A673 (cell line): ENCODE measurements at regions not wholly inside any gene's neighbourhood (a gene's known extent, or its start where the extent isn't known, plus 50 kb on each side); places are given as distances from the start of the nearest gene placed in this dataset.

Experiments
- BruUV-seq: library from RNA; stranded (reverse); fragments of 400-500 nt; replicated peaks from 2 replicates; lab custom pipeline; 2021; lab: Mats Ljungman, UMichigan
- CTCF ChIA-PET: fragments of 300-600 bp; sonication (Branson Sonifier 250); formaldehyde crosslinking; loops from one replicate; lab custom pipeline; 2022; ENCODE audit warnings: antibody characterized with exemption; lab: Charles Lee
- POLR2A ChIA-PET: fragments of 300-600 bp; sonication (Branson Sonifier 250); formaldehyde crosslinking; loops from one replicate; lab custom pipeline; 2022; ENCODE audit warnings: antibody characterized with exemption; ENCODE audit not compliant: low non-redundant PET; lab: Charles Lee
- DNase-seq: peaks from one replicate; pipeline ENCODE4 v3.0.0-alpha.2; 2015; ENCODE audit warnings: low spot score
- H3K27ac ChIP-seq: fragments of 200-600 bp; sonication (generic); 2 replicates; pipeline ENCODE4 v1.5.1; 2016; ENCODE audit warnings: mixed run types, low read depth, mild to moderate bottlenecking, mixed read lengths, antibody characterized with exemption, low read length; ENCODE audit not compliant: poor library complexity, severe bottlenecking
- H3K27me3 ChIP-seq: fragments of 200-600 bp; sonication (generic); replicated peaks from 2 replicates; pipeline ENCODE4 v1.6.1; 2017; ENCODE audit warnings: mixed run types, low read depth, mild to moderate bottlenecking, mixed read lengths, antibody characterized with exemption, low read length; ENCODE audit not compliant: insufficient read depth, poor library complexity
- H3K36me3 ChIP-seq: fragments of 200-600 bp; sonication (generic); 2 replicates; pipeline ENCODE4 v1.6.1; 2016; ENCODE audit warnings: mixed run types, mild to moderate bottlenecking, mixed read lengths, antibody characterized with exemption, low read length; ENCODE audit not compliant: insufficient read depth, poor library complexity, severe bottlenecking
- H3K4me1 ChIP-seq: fragments of 200-600 bp; sonication (generic); 2 replicates; pipeline ENCODE4 v1.6.1; 2017; ENCODE audit warnings: mixed run types, mild to moderate bottlenecking, mixed read lengths, antibody characterized with exemption, low read length; ENCODE audit not compliant: insufficient read depth, poor library complexity, severe bottlenecking
- H3K4me3 ChIP-seq: fragments of 200-600 bp; sonication (generic); 2 replicates; pipeline ENCODE4 v1.5.1; 2016; ENCODE audit warnings: low read depth, mixed run types, mild to moderate bottlenecking, mixed read lengths, low read length; ENCODE audit not compliant: poor library complexity, severe bottlenecking
- H3K9me3 ChIP-seq: fragments of 200-600 bp; sonication (generic); 2 replicates; pipeline ENCODE4 v1.6.1; 2016; ENCODE audit warnings: mixed run types, low read depth, mild to moderate bottlenecking, mixed read lengths, antibody characterized with exemption, low read length; ENCODE audit not compliant: poor library complexity, severe bottlenecking
- EZH2 ChIP-seq: fragments of 200-600 bp; sonication (generic); IDR thresholded peaks from 2 replicates; pipeline ENCODE4 v1.6.1; 2017; ENCODE audit warnings: borderline replicate concordance, low read depth, mild to moderate bottlenecking, mixed read lengths, antibody characterized with exemption, low read length; ENCODE audit not compliant: poor library complexity, severe bottlenecking
- intact Hi-C: fragments of 100-400 bp; cut with micrococcal nuclease; formaldehyde crosslinking; loops from one replicate; pipeline ENCODE4 v1.10.0; 2022; ENCODE audit not compliant: unreplicated experiment
- TF ChIP-seq, protein P1 (sequence below): fragments of 300-800, 200-600 bp; sonication (generic); conservative IDR thresholded peaks from 2 replicates; pipeline ENCODE4 v1.5.1; 2017; ENCODE audit warnings: low read depth, mild to moderate bottlenecking, antibody characterized with exemption, low read length, moderate library complexity, mixed read lengths

DNA sequence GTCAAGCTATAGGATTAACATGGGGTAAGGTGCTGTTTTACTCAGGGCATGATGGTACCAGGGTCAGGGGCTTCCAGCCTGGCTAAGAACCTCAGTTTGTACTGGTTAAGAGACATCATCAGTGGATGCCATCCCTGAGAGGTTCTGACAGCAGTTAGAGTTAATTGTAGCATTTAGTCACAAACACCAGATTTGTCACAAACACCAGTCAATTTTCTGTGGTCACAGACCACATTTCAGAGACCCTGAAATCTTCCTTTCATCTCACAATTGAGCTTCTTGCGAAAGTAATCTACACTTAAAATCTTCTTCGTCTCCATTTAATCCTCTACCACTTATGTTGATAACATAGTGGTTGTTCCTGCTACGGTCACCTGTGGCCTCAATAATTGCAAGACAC lies 143.0 kb upstream of the EGLN3 start:
- DNase-seq, result no peak
- no peaks in the 10 kb centered on the region for H3K9me3 ChIP-seq
- no TSS peak for BruUV-seq
- ChIA-PET CTCF (no interaction called here), POLR2A (no interaction called here)
- no peaks in the 10 kb centered on the region for H3K4me1 ChIP-seq
- H3K4me3 ChIP-seq, result no peak overlapping the region
- H3K27me3 ChIP-seq, result no peaks in the 10 kb centered on the region
- no peak overlapping the region for H3K27ac ChIP-seq
- TF ChIP-seq, protein P1, sequence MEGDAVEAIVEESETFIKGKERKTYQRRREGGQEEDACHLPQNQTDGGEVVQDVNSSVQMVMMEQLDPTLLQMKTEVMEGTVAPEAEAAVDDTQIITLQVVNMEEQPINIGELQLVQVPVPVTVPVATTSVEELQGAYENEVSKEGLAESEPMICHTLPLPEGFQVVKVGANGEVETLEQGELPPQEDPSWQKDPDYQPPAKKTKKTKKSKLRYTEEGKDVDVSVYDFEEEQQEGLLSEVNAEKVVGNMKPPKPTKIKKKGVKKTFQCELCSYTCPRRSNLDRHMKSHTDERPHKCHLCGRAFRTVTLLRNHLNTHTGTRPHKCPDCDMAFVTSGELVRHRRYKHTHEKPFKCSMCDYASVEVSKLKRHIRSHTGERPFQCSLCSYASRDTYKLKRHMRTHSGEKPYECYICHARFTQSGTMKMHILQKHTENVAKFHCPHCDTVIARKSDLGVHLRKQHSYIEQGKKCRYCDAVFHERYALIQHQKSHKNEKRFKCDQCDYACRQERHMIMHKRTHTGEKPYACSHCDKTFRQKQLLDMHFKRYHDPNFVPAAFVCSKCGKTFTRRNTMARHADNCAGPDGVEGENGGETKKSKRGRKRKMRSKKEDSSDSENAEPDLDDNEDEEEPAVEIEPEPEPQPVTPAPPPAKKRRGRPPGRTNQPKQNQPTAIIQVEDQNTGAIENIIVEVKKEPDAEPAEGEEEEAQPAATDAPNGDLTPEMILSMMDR, result no peak
- no peak for TF ChIP-seq EZH2
- intact Hi-C loops, result no loop called here
- no peaks in the 10 kb centered on the region for H3K36me3 ChIP-seq

DNA sequence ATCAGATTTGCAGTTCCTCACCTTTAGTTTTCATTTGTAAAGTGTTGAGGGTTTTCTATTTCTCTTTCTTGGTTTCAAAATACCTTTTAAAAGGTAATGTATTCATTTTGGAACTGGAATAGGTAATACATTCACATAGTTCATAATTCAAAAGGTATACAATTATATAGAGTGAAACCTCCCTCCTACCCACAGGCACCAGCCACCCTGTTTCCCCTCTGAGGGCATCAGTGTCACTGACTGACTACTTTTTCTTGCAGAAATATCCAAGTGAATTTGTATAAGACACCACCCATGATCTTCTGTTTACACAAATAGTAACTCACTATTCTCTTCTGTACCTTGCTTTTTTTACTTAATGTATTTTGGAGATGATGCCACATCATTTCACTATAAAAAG lies 139.6 kb upstream of the EGLN3 start:
- Histone ChIP-seq H3K9me3 (no peaks in the 10 kb centered on the region), H3K27me3 (no peaks in the 10 kb centered on the region), H3K4me3 (no peak overlapping the region), H3K36me3 (no peaks in the 10 kb centered on the region), H3K4me1 (no peaks in the 10 kb centered on the region), H3K27ac (no peak overlapping the region)
- no peak for DNase-seq
- TF ChIP-seq EZH2, result no peak
- TF ChIP-seq, protein P1, result no peak
- intact Hi-C loops, result no loop called here
- ChIA-PET CTCF (no interaction called here), POLR2A (no interaction called here)
- no TSS peak for BruUV-seq

DNA sequence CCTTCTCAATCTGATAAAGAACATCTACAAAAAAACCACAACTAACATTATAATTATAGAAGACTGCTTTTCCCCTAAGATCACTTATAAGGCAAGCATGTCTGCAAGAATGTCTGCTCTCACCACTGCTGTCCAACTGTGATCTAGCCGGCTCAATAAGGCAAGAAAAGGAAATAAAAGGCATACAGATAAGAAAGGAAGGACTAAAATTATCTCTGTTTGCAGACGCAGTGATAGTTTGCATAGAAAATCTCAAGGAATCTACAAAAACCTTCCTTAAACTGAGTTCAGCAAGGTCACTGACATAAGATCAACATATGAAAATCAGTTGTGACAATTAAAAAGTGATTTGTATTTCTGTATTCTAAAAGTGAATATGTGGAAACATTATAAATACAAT lies 138.0 kb upstream of the EGLN3 start:
- no peak overlapping the region for H3K4me3 ChIP-seq
- ChIA-PET POLR2A (no interaction called here), CTCF (no interaction called here)
- H3K27me3 ChIP-seq, result no peaks in the 10 kb centered on the region
- no peaks in the 10 kb centered on the region for H3K36me3 ChIP-seq
- no peak for DNase-seq
- no peak overlapping the region for H3K27ac ChIP-seq
- no peak for TF ChIP-seq EZH2
- TF ChIP-seq, protein P1, result no peak
- no peaks in the 10 kb centered on the region for H3K4me1 ChIP-seq
- no TSS peak for BruUV-seq
- intact Hi-C loops, result no loop called here
- no peaks in the 10 kb centered on the region for H3K9me3 ChIP-seq
